HepG2 (cell line): ENCODE measurements at regions not wholly inside any gene's neighbourhood (a gene's known extent, or its start where the extent isn't known, plus 50 kb on each side); places are given as distances from the start of the nearest gene placed in this dataset.

Source experiments
- ATAC-seq: fragments of 200-7000 bp; cut with Tn5 transposase; 3 replicates; pipeline ENCODE4 v1.9.1; 2020; ENCODE audit warnings: mild to moderate bottlenecking, moderate library complexity
- BruUV-seq: library from RNA; stranded (reverse); fragments of 400-500 nt; replicated peaks from 2 replicates; lab custom pipeline; 2021; lab: Mats Ljungman, UMichigan
- CTCF ChIA-PET: fragments of 300-600 bp; formaldehyde crosslinking; extraction: SDS; loops from one replicate; lab custom pipeline; 2021; ENCODE audit warnings: low total read pairs, inconsistent platforms, low intra/inter-chr PET ratio; lab: Yijun Ruan, JAX
- POLR2A ChIA-PET: fragments of 350-600 bp; sonication (Branson Sonifier 250); formaldehyde crosslinking; loops from one replicate; lab custom pipeline; 2020; ENCODE audit warnings: antibody characterized with exemption, inconsistent platforms; lab: Yijun Ruan, JAX
- DNase-seq: peaks from one replicate; pipeline ENCODE4 v3.0.0-alpha.2; 2015; ENCODE audit warnings: low spot score
- FAIRE-seq: peaks from 3 replicates; lab custom pipeline; 2011; peaks lifted over from hg19 to GRCh38; lab: Jason Lieb, UNC
- H2AFZ ChIP-seq: one replicate; pipeline ENCODE4 v1.6.1; 2011; ENCODE audit warnings: low read length, inconsistent platforms
- H3K27ac ChIP-seq: fragments of 300-600 bp; 3 replicates; pipeline ENCODE4 v1.8.0; 2011; ENCODE audit warnings: mixed run types, mild to moderate bottlenecking, mixed read lengths, low read length, inconsistent platforms; ENCODE audit not compliant: insufficient read depth; ENCODE audit errors: extremely low read length
- H3K27me3 ChIP-seq, 2 experiments: fragments of 200-600 bp in 1 of 2; 2 replicates in 1 of 2; 3 replicates in 1 of 2; pipeline versions ENCODE4 v1.6.0 to v1.8.0; 2011; ENCODE audit warnings: low read length in 2 of 2, mild to moderate bottlenecking in 2 of 2, moderate library complexity in 2 of 2, inconsistent platforms in 1 of 2; ENCODE audit not compliant: insufficient read depth in 2 of 2, control insufficient read depth in 1 of 2
- H3K36me3 ChIP-seq, 2 experiments: fragments of 200-600 bp in 1 of 2; replicated peaks in 1 of 2; 2 replicates in 1 of 2; 3 replicates in 1 of 2; pipeline versions ENCODE4 v1.5.1 to v1.8.0; 2011; ENCODE audit warnings: low read length in 2 of 2, inconsistent platforms in 1 of 2; ENCODE audit not compliant: insufficient read depth in 2 of 2, control insufficient read depth in 1 of 2
- H3K4me1 ChIP-seq: 2 replicates; pipeline ENCODE4 v1.5.1; 2012; ENCODE audit warnings: low read length, inconsistent platforms; ENCODE audit not compliant: insufficient read depth
- H3K4me2 ChIP-seq: 2 replicates; pipeline ENCODE4 v1.6.0; 2011; ENCODE audit warnings: low read depth, low read length, inconsistent platforms
- H3K4me3 ChIP-seq, 3 experiments: fragments of 200-600 bp in 1 of 3; sonication (generic), shearing (Covaris generic) in 1 of 3; replicated peaks in 1 of 3; 2 replicates each; pipeline ENCODE4 v1.5.1; 2011 to 2016; ENCODE audit warnings: low read length in 3 of 3, inconsistent platforms in 2 of 3, low read depth in 2 of 3, mild to moderate bottlenecking in 2 of 3, control low read depth in 1 of 3, mixed read lengths in 1 of 3; ENCODE audit not compliant: insufficient read depth in 1 of 3
- H3K79me2 ChIP-seq: one replicate; pipeline ENCODE4 v1.6.1; 2011; ENCODE audit warnings: low read length, inconsistent platforms; ENCODE audit not compliant: insufficient read depth
- H3K9ac ChIP-seq: 2 replicates; pipeline ENCODE4 v1.6.0; 2011; ENCODE audit warnings: mild to moderate bottlenecking, low read depth, low read length, inconsistent platforms; ENCODE audit not compliant: insufficient read depth
- H3K9me3 ChIP-seq: 2 replicates; pipeline ENCODE4 v1.5.1; 2012; ENCODE audit warnings: mild to moderate bottlenecking, low read length
- H4K20me1 ChIP-seq: 2 replicates; pipeline ENCODE4 v1.6.0; 2011; ENCODE audit warnings: inconsistent platforms, mild to moderate bottlenecking, low read length, moderate library complexity; ENCODE audit not compliant: insufficient read depth
- CHCHD3 ChIP-seq: sonication (generic); formaldehyde crosslinking; IDR thresholded peaks from 2 replicates; pipeline ENCODE4 v1.8.0; 2022; ENCODE audit warnings: mild to moderate bottlenecking, missing genetic modification reagents, moderate library complexity
- DRAP1 ChIP-seq: IDR thresholded peaks from 2 replicates; pipeline ENCODE4 v1.6.1; 2016; ENCODE audit warnings: missing genetic modification reagents, missing compliant biosample characterization
- FLYWCH1 ChIP-seq: sonication (generic); formaldehyde crosslinking; IDR thresholded peaks from 2 replicates; pipeline ENCODE4 v1.8.1; 2023; ENCODE audit warnings: mild to moderate bottlenecking, missing genetic modification reagents
- HINFP ChIP-seq: sonication (generic); formaldehyde crosslinking; IDR thresholded peaks from 2 replicates; pipeline ENCODE4 v1.4.0; 2020; ENCODE audit warnings: low read depth, mild to moderate bottlenecking, missing genetic modification reagents
- HMGXB3 ChIP-seq: sonication (generic); formaldehyde crosslinking; IDR thresholded peaks from 2 replicates; pipeline ENCODE4 v1.4.0; 2020; ENCODE audit warnings: missing genetic modification reagents, borderline replicate concordance
- NR2F6 ChIP-seq, 2 experiments: IDR thresholded peaks; 2 replicates each; pipeline ENCODE4 v1.6.1; 2016; ENCODE audit warnings: antibody characterized with exemption in 1 of 2, mild to moderate bottlenecking in 1 of 2
- PLSCR1 ChIP-seq: sonication (generic); formaldehyde crosslinking; IDR thresholded peaks from 2 replicates; pipeline ENCODE4 v1.5.0; 2020; ENCODE audit warnings: missing genetic modification reagents, mild to moderate bottlenecking, borderline replicate concordance
- SMAD9 ChIP-seq: sonication (generic); formaldehyde crosslinking; IDR thresholded peaks from 2 replicates; pipeline ENCODE4 v1.5.1; 2020; ENCODE audit warnings: mild to moderate bottlenecking, missing genetic modification reagents
- THAP9 ChIP-seq: sonication (generic); formaldehyde crosslinking; IDR thresholded peaks from 2 replicates; pipeline ENCODE4; 2020; ENCODE audit warnings: missing genetic modification reagents, mild to moderate bottlenecking, borderline replicate concordance
- ZFP62 ChIP-seq: sonication (generic); formaldehyde crosslinking; IDR thresholded peaks from 2 replicates; pipeline ENCODE4 v1.4.0; 2020; ENCODE audit warnings: missing genetic modification reagents
- ZNF331 ChIP-seq: sonication (generic); formaldehyde crosslinking; IDR thresholded peaks from 2 replicates; pipeline ENCODE4 v1.4.0; 2020; ENCODE audit warnings: missing genetic modification reagents
- ZNF724P ChIP-seq: sonication (generic); formaldehyde crosslinking; IDR thresholded peaks from 2 replicates; pipeline ENCODE4 v1.8.0; 2022; ENCODE audit warnings: missing genetic modification reagents, borderline replicate concordance
- ZSCAN21 ChIP-seq: sonication (generic); formaldehyde crosslinking; IDR thresholded peaks from 2 replicates; pipeline ENCODE4 v1.8.0; 2022; ENCODE audit warnings: mild to moderate bottlenecking, missing genetic modification reagents, moderate library complexity, borderline replicate concordance
- WGBS: methylation state at CpG from one replicate; pipeline ENCODE4 v1.1.6; 2017; ENCODE audit warnings: low lambda C conversion rate; 5-methylcytosine and 5-hydroxymethylcytosine counted together
- in situ Hi-C: cut with HindIII; loops from 2 replicates; pipeline ENCODE4 v1.10.0; 2017; ENCODE audit warnings: low pct_unique_long_range_greater_than_20kb; ENCODE audit not compliant: extremely low pct_ligation_motif_present
- intact Hi-C: fragments of 100-400 bp; cut with micrococcal nuclease; formaldehyde crosslinking; loops from one replicate; pipeline ENCODE4 v1.10.0; 2022; ENCODE audit not compliant: unreplicated experiment

GRCh38 chr21:27036736-27037301 is 69.9 kb upstream of the ADAMTS5 start (continued):
- no peak for TF ChIP-seq DRAP1 (CRISPR knock-in tag)
- no peak for TF ChIP-seq HINFP
- TF ChIP-seq ZNF331 (CRISPR knock-in tag): no peak
- no peak for TF ChIP-seq ZFP62 (CRISPR knock-in tag)
- no peak for TF ChIP-seq ZNF724P (CRISPR knock-in tag)

GRCh38 chr21:27035791-27036190 is 68.9 kb upstream of the ADAMTS5 start:
- no peaks in the 10 kb centered on the region for H3K4me1 ChIP-seq
- ChIA-PET CTCF (no interaction called here), POLR2A (no interaction called here)
- in situ Hi-C loops: no loop called here
- H4K20me1 ChIP-seq: no peaks in the 10 kb centered on the region
- no peak overlapping the region for H2AFZ ChIP-seq
- WGBS: 2% methylated on average over 4 of the region's 4 CpGs
- H3K27ac ChIP-seq: no peak overlapping the region
- no peaks in the 10 kb centered on the region for H3K36me3 ChIP-seq
- H3K9me3 ChIP-seq: peaks cover 87% of the 10 kb centered on the region
- intact Hi-C loops: no loop called here
- H3K79me2 ChIP-seq: no peaks in the 10 kb centered on the region
- H3K4me2 ChIP-seq: no peak overlapping the region
- ATAC-seq: no peak
- no peak overlapping the region for H3K9ac ChIP-seq
- H3K4me3 ChIP-seq: no peak overlapping the region
- FAIRE-seq: no peak
- BruUV-seq: no TSS peak
- no peaks in the 10 kb centered on the region; a peak in 1 of 5 replicates for H3K27me3 ChIP-seq
- no peak for DNase-seq
- no peak for TF ChIP-seq HMGXB3 (CRISPR knock-in tag)
- TF ChIP-seq PLSCR1 (CRISPR knock-in tag): no peak
- TF ChIP-seq SMAD9 (CRISPR knock-in tag): no peak
- TF ChIP-seq ZSCAN21 (CRISPR knock-in tag): no peak
- TF ChIP-seq THAP9 (CRISPR knock-in tag): no peak
- no peak for TF ChIP-seq FLYWCH1
- TF ChIP-seq NR2F6 (IDR thresholded peaks at IDR 0.05): no peak
- no peak for TF ChIP-seq NR2F6 (CRISPR knock-in tag; IDR thresholded peaks at IDR 0.05)
- TF ChIP-seq CHCHD3 (CRISPR knock-in tag): no peak
